SU-DHL-6 (cell line): ENCODE measurements at regions not wholly inside any gene's neighbourhood (a gene's known extent, or its start where the extent isn't known, plus 50 kb on each side); places are given as distances from the start of the nearest gene placed in this dataset.
"Not testable (repeated sequence)": the region's sequence is repeated elsewhere in the genome, so short reads cannot be mapped to it uniquely, and the experiment has no call there.

Source experiments
- H2AFZ ChIP-seq: fragments of 200-600 bp; sonication (generic); 2 replicates; pipeline ENCODE4 v1.6.1; 2014; ENCODE audit warnings: low read depth, mild to moderate bottlenecking, moderate library complexity, mixed read lengths, antibody characterized with exemption, low read length; ENCODE audit not compliant: severe bottlenecking
- H3F3A ChIP-seq: fragments of 200-600 bp; shearing (Covaris generic); 2 replicates; pipeline ENCODE4 v1.6.0; 2016; ENCODE audit warnings: antibody characterized with exemption, mild to moderate bottlenecking; ENCODE audit not compliant: insufficient read depth
- H3K27ac ChIP-seq: fragments of 200-600 bp; sonication (generic); 2 replicates; pipeline ENCODE4 v1.5.1; 2016; ENCODE audit warnings: low read depth, mild to moderate bottlenecking, low read length, moderate library complexity, mixed read lengths
- H3K27me3 ChIP-seq: fragments of 200-600 bp; sonication (generic), shearing (Covaris generic); 2 replicates; pipeline ENCODE4 v1.6.0; 2014; ENCODE audit warnings: mild to moderate bottlenecking, low read length
- H3K36me3 ChIP-seq: fragments of 200-600 bp; sonication (generic); 2 replicates; pipeline ENCODE4 v1.6.1; 2014; ENCODE audit warnings: mild to moderate bottlenecking, low read length, mixed read lengths
- H3K4me2 ChIP-seq: fragments of 300-600, 200-600 bp; shearing (Covaris generic), sonication (generic); 2 replicates; pipeline ENCODE4 v1.6.0; 2014; ENCODE audit warnings: low read length, low read depth, mild to moderate bottlenecking; ENCODE audit not compliant: poor library complexity, severe bottlenecking
- H3K4me3 ChIP-seq: fragments of 200-600 bp; sonication (generic); 2 replicates; pipeline ENCODE4 v1.5.1; 2014; ENCODE audit warnings: antibody characterized with exemption, low read length, mild to moderate bottlenecking, mixed read lengths; ENCODE audit not compliant: insufficient read depth, poor library complexity, severe bottlenecking
- H3K79me2 ChIP-seq: fragments of 200-600 bp; sonication (generic); 2 replicates; pipeline ENCODE4 v1.6.1; 2014; ENCODE audit warnings: mild to moderate bottlenecking, low read length, moderate library complexity; ENCODE audit not compliant: insufficient read depth
- H3K9ac ChIP-seq: fragments of 200-600 bp; sonication (generic); 2 replicates; pipeline ENCODE4 v1.7.0; 2014; ENCODE audit warnings: mild to moderate bottlenecking, low read length
- H3K9me2 ChIP-seq: fragments of 200-600 bp; sonication (generic); replicated peaks from 2 replicates; pipeline ENCODE4 v1.6.1; 2014; ENCODE audit warnings: low read length; ENCODE audit not compliant: insufficient read depth
- H3K9me3 ChIP-seq: fragments of 200-600 bp; sonication (generic); 2 replicates; pipeline ENCODE4 v1.6.1; 2014; ENCODE audit warnings: low read length, mixed read lengths; ENCODE audit not compliant: insufficient read depth
- H4K20me1 ChIP-seq: fragments of 200-600 bp; sonication (generic); 2 replicates; pipeline ENCODE4 v1.6.1; 2014; ENCODE audit warnings: low read depth, mild to moderate bottlenecking, antibody characterized with exemption, low read length, moderate library complexity, mixed read lengths
- EZH2phosphoT487 ChIP-seq: fragments of 200-600 bp; sonication (generic), shearing (Covaris generic); conservative IDR thresholded peaks from 2 replicates; pipeline ENCODE4 v1.6.1; 2018; ENCODE audit warnings: mild to moderate bottlenecking, antibody characterized with exemption, low read length, moderate library complexity, mixed read lengths
- TF ChIP-seq, protein P1 (sequence below): fragments of 200-600 bp; sonication (generic); IDR thresholded peaks from one replicate; pipeline ENCODE4 v1.5.1; 2017; ENCODE audit warnings: antibody characterized with exemption, mild to moderate bottlenecking, low read length, moderate library complexity; ENCODE audit not compliant: insufficient read depth, poor library complexity, severe bottlenecking

- H2AFZ ChIP-seq, H3K36me3 ChIP-seq: not testable (repeated sequence)
Observed at GRCh38 chr3:118540448-118540821, 494.2 kb downstream of the IGSF11 start.

GRCh38 chr3:118540826-118541225 lies 493.8 kb downstream of the IGSF11 start:
- Histone ChIP-seq H3K4me3 (no peak overlapping the region), H3K9me3 (no peaks in the 10 kb centered on the region), H3K4me2 (no peak overlapping the region), H3K9me2 (no peaks in the 10 kb centered on the region), H3K9ac (no peak overlapping the region), H3K79me2 (no peaks in the 10 kb centered on the region), H3K27me3 (no peaks in the 10 kb centered on the region), H3F3A (no peaks in the 10 kb centered on the region), H4K20me1 (no peaks in the 10 kb centered on the region), H2AFZ (no peak overlapping the region), H3K27ac (no peak overlapping the region), H3K36me3 (no peaks in the 10 kb centered on the region)
- TF ChIP-seq, protein P1, sequence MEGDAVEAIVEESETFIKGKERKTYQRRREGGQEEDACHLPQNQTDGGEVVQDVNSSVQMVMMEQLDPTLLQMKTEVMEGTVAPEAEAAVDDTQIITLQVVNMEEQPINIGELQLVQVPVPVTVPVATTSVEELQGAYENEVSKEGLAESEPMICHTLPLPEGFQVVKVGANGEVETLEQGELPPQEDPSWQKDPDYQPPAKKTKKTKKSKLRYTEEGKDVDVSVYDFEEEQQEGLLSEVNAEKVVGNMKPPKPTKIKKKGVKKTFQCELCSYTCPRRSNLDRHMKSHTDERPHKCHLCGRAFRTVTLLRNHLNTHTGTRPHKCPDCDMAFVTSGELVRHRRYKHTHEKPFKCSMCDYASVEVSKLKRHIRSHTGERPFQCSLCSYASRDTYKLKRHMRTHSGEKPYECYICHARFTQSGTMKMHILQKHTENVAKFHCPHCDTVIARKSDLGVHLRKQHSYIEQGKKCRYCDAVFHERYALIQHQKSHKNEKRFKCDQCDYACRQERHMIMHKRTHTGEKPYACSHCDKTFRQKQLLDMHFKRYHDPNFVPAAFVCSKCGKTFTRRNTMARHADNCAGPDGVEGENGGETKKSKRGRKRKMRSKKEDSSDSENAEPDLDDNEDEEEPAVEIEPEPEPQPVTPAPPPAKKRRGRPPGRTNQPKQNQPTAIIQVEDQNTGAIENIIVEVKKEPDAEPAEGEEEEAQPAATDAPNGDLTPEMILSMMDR = no peak
- TF ChIP-seq EZH2phosphoT487 = no peak

More at GRCh38 chr3:118540448-118540821, 494.2 kb downstream of the IGSF11 start:
- H3K4me3 ChIP-seq, H4K20me1 ChIP-seq, H3K9me2 ChIP-seq, H3K27me3 ChIP-seq, H3K4me2 ChIP-seq, H3K27ac ChIP-seq, H3F3A ChIP-seq, H3K9ac ChIP-seq, H3K79me2 ChIP-seq, H3K9me3 ChIP-seq: not testable (repeated sequence)

DNA sequence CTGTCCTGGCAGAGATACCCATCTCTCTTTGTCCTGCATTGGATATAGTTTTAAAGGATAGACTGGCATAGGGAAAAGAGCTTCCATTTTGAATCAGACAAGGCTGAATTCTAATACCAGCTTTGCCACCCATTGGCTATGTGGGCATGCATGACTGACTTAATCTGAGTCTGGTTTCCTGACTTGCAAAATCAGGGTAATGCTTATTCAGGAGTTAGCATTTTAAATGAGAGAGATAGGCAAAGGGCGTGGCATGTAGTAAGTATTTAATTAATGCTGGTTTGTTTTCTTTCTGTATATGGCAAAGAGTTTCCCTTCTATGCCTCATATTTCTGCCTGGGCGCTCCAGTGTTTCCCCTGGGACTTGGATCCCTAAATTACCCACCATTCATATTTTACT lies 492.9 kb downstream of the IGSF11 start:
- Histone ChIP-seq H3K4me3 (no peak overlapping the region), H2AFZ (no peak overlapping the region), H3K27ac (no peak overlapping the region), H4K20me1 (no peaks in the 10 kb centered on the region), H3F3A (no peaks in the 10 kb centered on the region), H3K27me3 (no peaks in the 10 kb centered on the region), H3K9me2 (no peaks in the 10 kb centered on the region), H3K9ac (no peak overlapping the region), H3K36me3 (no peaks in the 10 kb centered on the region), H3K79me2 (no peaks in the 10 kb centered on the region), H3K4me2 (no peak overlapping the region), H3K9me3 (no peaks in the 10 kb centered on the region)
- TF ChIP-seq, protein P1 = no peak
- no peak for TF ChIP-seq EZH2phosphoT487

- no peak for TF ChIP-seq EZH2phosphoT487
- TF ChIP-seq, protein P1 = no peak
- Histone ChIP-seq H4K20me1 (no peaks in the 10 kb centered on the region), H2AFZ (no peak overlapping the region), H3K9me3 (no peaks in the 10 kb centered on the region), H3K36me3 (no peaks in the 10 kb centered on the region), H3K4me2 (no peak overlapping the region), H3K9ac (no peak overlapping the region), H3K27me3 (no peaks in the 10 kb centered on the region), H3F3A (no peaks in the 10 kb centered on the region), H3K4me3 (no peak overlapping the region), H3K9me2 (no peaks in the 10 kb centered on the region), H3K79me2 (no peaks in the 10 kb centered on the region), H3K27ac (no peak overlapping the region)
Observed at GRCh38 chr3:118543832-118544231, 490.8 kb downstream of the IGSF11 start.
